ENCODE measurements at regions not wholly inside any gene's neighbourhood (a gene's known extent, or its start where the extent isn't known, plus 50 kb on each side); places are given as distances from the start of the nearest gene placed in this dataset.

DNA sequence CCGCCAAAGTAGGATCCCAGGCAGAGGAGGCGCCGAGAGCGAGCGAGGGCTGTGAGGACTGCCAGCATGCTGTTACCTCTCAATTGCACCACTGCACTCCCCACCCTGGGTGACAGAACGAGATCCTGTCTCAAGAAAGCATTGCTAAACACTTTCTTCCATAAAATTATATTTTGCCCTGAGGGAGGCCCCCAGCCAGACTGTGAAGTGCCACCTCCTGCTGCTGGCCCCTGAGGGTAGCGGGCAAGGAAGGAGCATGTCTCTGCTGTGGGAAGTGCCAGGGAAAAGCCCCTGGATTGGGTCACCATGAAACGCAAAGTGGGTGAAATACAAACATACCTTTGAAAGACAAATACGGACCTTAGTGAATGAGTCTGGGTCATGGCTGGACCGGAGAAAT is 78.0 kb upstream of the AMZ2 start:
- TF ChIP-seq, protein P1, sequence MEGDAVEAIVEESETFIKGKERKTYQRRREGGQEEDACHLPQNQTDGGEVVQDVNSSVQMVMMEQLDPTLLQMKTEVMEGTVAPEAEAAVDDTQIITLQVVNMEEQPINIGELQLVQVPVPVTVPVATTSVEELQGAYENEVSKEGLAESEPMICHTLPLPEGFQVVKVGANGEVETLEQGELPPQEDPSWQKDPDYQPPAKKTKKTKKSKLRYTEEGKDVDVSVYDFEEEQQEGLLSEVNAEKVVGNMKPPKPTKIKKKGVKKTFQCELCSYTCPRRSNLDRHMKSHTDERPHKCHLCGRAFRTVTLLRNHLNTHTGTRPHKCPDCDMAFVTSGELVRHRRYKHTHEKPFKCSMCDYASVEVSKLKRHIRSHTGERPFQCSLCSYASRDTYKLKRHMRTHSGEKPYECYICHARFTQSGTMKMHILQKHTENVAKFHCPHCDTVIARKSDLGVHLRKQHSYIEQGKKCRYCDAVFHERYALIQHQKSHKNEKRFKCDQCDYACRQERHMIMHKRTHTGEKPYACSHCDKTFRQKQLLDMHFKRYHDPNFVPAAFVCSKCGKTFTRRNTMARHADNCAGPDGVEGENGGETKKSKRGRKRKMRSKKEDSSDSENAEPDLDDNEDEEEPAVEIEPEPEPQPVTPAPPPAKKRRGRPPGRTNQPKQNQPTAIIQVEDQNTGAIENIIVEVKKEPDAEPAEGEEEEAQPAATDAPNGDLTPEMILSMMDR (optimal IDR thresholded peaks at IDR 0.05 in 1 of 3, IDR thresholded peaks at IDR 0.05 in 1 of 3, conservative IDR thresholded peaks at IDR 0.05 in 1 of 3; ENCODE audit: extremely low read depth in 1 of 3, insufficient read depth in 2 of 3, low read length in 3 of 3), result no peak
- TF ChIP-seq EZH2 (IDR thresholded peaks at IDR 0.05; ENCODE audit: low read length), result no peak

All from keratinocyte (primary cell).